Esophagus squamous epithelium (tissue), 4 donors: ENCODE measurements at regions not wholly inside any gene's neighbourhood (a gene's known extent, or its start where the extent isn't known, plus 50 kb on each side); places are given as distances from the start of the nearest gene placed in this dataset.

Source experiments
- CTCF ChIP-seq, 6 experiments: fragments of 450-650 bp in 4 of 6; fragments of 200-600 bp in 2 of 6; sonication (generic) in 2 of 6; IDR thresholded peaks; one replicate each; pipeline ENCODE4 v1.5.1; 2016 to 2019; ENCODE audit warnings: antibody characterized with exemption in 6 of 6, mild to moderate bottlenecking in 4 of 6, moderate library complexity in 4 of 6
- POLR2A ChIP-seq, 4 donors: fragments of 450-650 bp; IDR thresholded peaks; one replicate each; pipeline ENCODE4 v1.6.1; 2017; ENCODE audit warnings: antibody characterized with exemption in 4 of 4, mild to moderate bottlenecking in 4 of 4, moderate library complexity in 3 of 4

GRCh38 chr20:24303393-24304170 is 165.8 kb upstream of the SYNDIG1 start:
- TF ChIP-seq CTCF (IDR thresholded peaks at IDR 0.05): no peak
- TF ChIP-seq POLR2A (IDR thresholded peaks at IDR 0.05): no peak
